Stimulated activated CD8-positive, alpha-beta memory T cell treated with anti-CD3 and anti-CD28 coated beads, Interleukin-7, amount 100 ng/mL, for 4 hours (primary cell): ENCODE measurements at regions not wholly inside any gene's neighbourhood (a gene's known extent, or its start where the extent isn't known, plus 50 kb on each side); places are given as distances from the start of the nearest gene placed in this dataset.

ENCODE experiments used
- DNase-seq, 2 donors: peaks; one replicate each; pipeline ENCODE4 v3.0.0-alpha.2; 2020; ENCODE audit warnings: low read depth in 2 of 2

- no peak for DNase-seq
Observed at GRCh38 chr10:117425974-117426566, 50.8 kb upstream of the PDZD8 start.

GRCh38 chr10:117424883-117425649, 49.8 kb upstream of the PDZD8 start:
- DNase-seq: no peak
